Stimulated activated CD8-positive, alpha-beta memory T cell treated with anti-CD3 and anti-CD28 coated beads, Interleukin-15, amount 100 ng/mL, for 1 hour (primary cell): ENCODE measurements at regions not wholly inside any gene's neighbourhood (a gene's known extent, or its start where the extent isn't known, plus 50 kb on each side); places are given as distances from the start of the nearest gene placed in this dataset.

ENCODE experiments used
- DNase-seq: peaks from one replicate; pipeline ENCODE4 v3.0.0-alpha.2; 2020; ENCODE audit warnings: low read depth

GRCh38 chr5:34486160-34486848 is 169.8 kb upstream of the RAI14 start:
- DNase-seq, result peak; percentile 42

GRCh38 chr5:34486849-34487158 is 169.3 kb upstream of the RAI14 start:
- DNase-seq, result no peak

DNA sequence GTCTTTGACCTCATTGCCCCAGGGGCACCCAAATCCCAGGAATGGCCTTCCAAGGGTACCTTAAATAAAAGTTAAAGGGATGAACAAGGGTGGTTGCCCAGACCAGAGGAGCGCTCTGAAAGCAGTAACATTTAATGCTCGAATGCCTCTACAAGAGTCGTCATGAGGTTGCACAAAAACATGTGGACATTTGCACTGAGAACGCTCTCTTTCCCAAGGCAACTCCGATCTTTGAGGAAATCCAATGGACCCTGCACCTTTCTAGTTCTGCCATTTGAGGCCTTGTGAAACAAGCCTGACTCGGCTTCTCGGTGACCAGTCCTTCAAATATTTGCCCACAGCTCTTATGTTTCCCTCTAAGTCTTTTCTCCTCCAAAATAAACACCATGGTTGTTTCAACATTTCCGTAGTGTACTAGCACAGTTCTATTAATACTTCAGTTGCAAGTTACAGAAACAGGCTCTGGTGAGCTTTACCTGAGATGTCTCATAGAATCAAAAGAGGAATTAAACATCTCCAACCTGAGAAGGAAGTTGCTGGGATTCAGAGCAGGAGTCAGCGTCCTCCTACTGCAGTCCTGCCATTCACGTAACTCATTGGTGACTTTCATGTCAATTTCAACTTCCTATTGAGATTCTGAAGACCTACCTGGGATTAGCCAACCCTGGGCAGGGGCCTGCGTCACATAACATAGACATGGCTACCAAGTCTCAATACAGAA is 168.8 kb upstream of the RAI14 start:
- DNase-seq, result no peak

- no peak for DNase-seq
Measured at GRCh38 chr5:34487956-34488355, 168.2 kb upstream of the RAI14 start.

DNA sequence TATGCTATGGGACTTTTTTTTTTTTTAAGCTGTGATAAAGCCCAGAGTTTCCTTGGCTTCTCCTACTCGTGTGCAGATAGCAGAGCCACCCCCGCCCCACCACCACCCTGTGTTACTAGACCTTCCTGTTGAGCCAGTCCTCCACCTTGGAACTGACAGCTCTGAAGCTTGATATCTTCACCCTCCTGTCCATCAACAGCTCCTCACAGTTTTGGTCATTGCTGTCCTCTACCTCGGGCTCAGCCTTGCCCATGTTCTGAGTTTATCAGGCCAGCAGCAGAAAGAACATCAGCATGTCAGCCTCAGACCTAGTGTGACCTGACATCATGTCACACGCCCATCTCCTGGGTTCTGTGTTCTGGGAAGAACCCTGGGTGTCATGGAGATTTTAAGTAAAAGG is 167.1 kb upstream of the RAI14 start:
- DNase-seq, result no peak

GRCh38 chr5:34490506-34491250 is 165.4 kb upstream of the RAI14 start:
- no peak for DNase-seq

DNA sequence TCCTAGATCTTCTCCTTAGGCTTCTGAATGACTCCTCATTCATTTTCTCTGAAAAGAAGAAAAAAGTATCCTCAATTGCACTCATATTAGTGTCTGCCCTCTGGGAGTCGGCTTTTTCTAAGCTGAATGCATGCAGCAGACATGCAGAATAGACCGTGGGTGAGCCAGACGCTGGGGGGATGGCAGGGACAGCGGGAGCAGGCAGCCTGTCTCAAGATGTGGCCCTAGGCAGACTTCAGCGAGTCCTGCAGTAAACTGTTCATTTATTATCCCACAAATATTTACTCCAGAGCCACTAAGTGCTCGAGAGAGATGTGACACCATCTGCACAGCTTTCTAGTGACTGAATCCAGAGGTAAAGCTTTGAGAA is 164.9 kb upstream of the RAI14 start:
- no peak for DNase-seq

- no peak for DNase-seq
Measured at GRCh38 chr5:34494111-34494755, 161.9 kb upstream of the RAI14 start.

- DNase-seq, result no peak
Measured at GRCh38 chr5:34495178-34495577, 160.9 kb upstream of the RAI14 start.

DNA sequence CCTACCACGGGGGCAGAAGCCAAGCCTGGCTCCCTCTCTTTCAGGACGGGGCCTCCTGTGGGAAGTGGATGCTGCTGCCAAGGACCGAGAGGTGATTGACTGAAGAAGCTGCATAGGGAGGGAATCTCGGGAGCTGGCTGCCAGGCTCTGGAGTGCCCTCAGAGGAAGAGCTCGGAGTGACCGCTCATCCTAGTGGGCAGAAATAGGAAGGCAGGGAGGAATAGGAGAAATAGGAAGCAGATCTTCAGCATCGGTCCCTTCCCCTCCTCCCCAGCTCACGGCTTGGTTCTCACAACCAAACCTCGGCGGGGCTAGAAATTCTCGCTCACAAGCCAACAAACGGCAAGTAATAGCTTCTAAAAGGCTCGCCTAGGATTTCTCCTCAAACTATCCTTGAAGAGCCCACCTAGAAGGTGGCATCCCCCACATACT is 159.9 kb upstream of the RAI14 start:
- no peak for DNase-seq

DNA sequence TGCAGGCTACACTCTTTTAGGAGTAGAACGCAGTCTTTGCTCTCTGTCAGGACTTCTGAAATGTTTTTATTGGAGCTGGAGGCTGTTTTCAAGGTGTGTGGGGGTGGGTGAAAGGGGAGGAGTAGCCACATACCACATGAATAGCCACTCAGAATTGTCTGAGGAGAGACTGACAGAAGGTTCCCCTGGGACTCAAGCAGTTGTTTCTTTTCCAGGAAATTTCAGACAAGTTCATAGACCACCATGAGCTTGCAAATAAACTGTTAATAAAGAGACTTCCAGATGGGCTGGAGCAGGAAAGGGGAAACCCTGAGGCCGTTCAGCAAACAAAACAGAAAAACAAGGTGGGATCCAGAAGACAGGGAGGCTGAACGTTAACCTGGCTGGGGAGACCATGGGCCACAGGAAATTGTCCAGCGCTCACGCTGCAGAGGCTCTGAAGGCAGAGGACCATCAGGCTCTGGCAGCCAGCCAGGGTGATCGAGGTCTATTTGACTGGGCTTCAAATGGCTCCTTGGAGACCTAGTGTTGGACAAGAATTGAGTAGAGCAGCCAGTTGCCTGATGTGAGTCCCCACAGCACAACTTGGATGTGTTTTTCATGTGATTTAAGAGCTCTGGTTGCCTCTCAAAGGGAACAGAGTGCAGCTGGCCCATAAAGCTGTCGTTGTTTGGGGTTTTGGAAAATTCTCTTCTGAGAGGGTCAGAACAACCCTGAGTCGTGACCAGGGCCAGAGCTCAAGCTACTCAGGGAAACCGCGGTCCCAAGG is 159.2 kb upstream of the RAI14 start:
- DNase-seq, result no peak

- no peak for DNase-seq
Measured at GRCh38 chr5:34497470-34497808, 158.7 kb upstream of the RAI14 start.

- no peak for DNase-seq
Measured at GRCh38 chr5:34498572-34498971, 157.6 kb upstream of the RAI14 start.

GRCh38 chr5:34499001-34499734 is 157.0 kb upstream of the RAI14 start:
- no peak for DNase-seq

GRCh38 chr5:34500236-34500847 is 155.8 kb upstream of the RAI14 start:
- no peak for DNase-seq

GRCh38 chr5:34501016-34501415 is 155.1 kb upstream of the RAI14 start:
- DNase-seq, result no peak

DNA sequence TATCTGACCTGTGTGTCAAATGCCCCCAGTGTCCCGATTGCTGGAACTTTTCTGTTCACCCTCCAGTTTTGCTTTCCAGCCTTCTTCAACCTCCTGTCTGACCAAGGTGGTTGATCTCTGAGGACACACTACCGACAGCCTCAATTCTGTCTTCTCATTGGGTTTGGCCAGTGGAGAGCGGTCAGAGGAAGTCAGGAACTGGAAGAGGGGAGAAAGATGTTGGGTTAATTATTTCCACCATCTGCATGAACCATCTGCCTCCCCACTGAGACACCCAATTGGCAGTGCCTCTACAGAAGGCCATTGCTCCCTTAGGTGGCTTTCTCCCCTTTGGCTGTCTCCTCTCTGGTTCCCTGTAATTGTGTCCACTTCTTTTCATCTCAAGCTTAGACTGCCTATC is 154.3 kb upstream of the RAI14 start:
- no peak for DNase-seq

- no peak for DNase-seq
Measured at GRCh38 chr5:34502581-34502980, 153.5 kb upstream of the RAI14 start.

- no peak for DNase-seq
Measured at GRCh38 chr5:34503379-34504253, 152.5 kb upstream of the RAI14 start.

- DNase-seq, result no peak
Measured at GRCh38 chr5:34504967-34505366, 151.2 kb upstream of the RAI14 start.
